OCI-M1 (cell line): ENCODE measurements at regions not wholly inside any gene's neighbourhood (a gene's known extent, or its start where the extent isn't known, plus 50 kb on each side); places are given as distances from the start of the nearest gene placed in this dataset.
"Not testable (repeated sequence)": the region's sequence is repeated elsewhere in the genome, so short reads cannot be mapped to it uniquely, and the experiment has no call there.

Source experiments
- DNase-seq: peaks from one replicate; lab custom pipeline; 2025; lab: John Stamatoyannopoulos, UW

DNA sequence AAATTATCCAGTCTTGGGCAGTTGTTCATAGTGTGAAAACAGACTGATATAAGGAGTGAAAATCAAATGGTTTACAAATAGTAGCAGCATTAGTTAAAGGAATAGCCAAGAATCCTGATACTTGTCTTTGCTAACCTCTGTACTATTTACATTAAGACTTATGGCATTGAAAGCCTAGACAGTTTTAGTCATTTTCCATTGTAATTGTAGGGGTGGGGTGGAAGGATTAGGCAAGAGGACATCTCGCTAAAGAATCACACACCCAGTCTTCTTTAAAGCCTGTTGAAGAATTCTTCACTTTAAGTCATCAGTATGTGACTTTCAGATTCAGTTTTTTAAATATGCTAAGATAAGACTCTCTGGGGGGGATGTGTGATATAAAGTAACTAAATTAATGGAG is 207.5 kb upstream of the PHACTR1 start:
- DNase-seq = no peak

GRCh38 chr6:12516070-12516469 is 200.5 kb upstream of the PHACTR1 start:
- DNase-seq = peak; percentile 31

GRCh38 chr6:12522347-12522746 is 194.2 kb upstream of the PHACTR1 start:
- no peak for DNase-seq

- DNase-seq = no peak
Measured at GRCh38 chr6:12523726-12524125, 192.8 kb upstream of the PHACTR1 start.

- no peak for DNase-seq
Measured at GRCh38 chr6:12525276-12525675, 191.3 kb upstream of the PHACTR1 start.

GRCh38 chr6:12527339-12527738 is 189.2 kb upstream of the PHACTR1 start:
- DNase-seq = no peak

GRCh38 chr6:12528136-12528535 is 188.4 kb upstream of the PHACTR1 start:
- DNase-seq = no peak

- no peak for DNase-seq
Measured at GRCh38 chr6:12528581-12529363, 187.8 kb upstream of the PHACTR1 start.

- DNase-seq = no peak
Measured at GRCh38 chr6:12529364-12530019, 187.1 kb upstream of the PHACTR1 start.

DNA sequence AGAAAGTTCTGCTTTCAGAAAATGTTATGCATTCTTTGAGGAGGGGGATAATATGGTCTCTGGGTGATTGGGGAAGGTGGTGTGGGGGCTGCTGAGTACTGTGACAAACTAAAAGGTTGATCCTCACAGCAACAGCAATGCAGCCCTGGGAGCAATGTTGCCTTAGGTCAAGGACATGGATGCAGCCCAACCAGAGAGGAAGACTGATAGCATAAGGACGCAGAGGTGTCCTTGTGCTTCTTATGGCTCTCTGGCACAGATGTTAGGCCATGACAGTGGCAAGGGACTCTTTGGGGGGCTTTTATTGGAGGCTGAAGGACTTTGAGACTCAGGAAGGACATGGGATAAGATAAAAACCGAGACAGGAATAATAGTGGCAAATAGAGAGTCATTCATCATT is 186.2 kb upstream of the PHACTR1 start:
- no peak for DNase-seq

- DNase-seq = peak; percentile 58
Measured at GRCh38 chr6:12533586-12533985, 183.0 kb upstream of the PHACTR1 start.

- DNase-seq = no peak
Measured at GRCh38 chr6:12534069-12534853, 182.3 kb upstream of the PHACTR1 start.

DNA sequence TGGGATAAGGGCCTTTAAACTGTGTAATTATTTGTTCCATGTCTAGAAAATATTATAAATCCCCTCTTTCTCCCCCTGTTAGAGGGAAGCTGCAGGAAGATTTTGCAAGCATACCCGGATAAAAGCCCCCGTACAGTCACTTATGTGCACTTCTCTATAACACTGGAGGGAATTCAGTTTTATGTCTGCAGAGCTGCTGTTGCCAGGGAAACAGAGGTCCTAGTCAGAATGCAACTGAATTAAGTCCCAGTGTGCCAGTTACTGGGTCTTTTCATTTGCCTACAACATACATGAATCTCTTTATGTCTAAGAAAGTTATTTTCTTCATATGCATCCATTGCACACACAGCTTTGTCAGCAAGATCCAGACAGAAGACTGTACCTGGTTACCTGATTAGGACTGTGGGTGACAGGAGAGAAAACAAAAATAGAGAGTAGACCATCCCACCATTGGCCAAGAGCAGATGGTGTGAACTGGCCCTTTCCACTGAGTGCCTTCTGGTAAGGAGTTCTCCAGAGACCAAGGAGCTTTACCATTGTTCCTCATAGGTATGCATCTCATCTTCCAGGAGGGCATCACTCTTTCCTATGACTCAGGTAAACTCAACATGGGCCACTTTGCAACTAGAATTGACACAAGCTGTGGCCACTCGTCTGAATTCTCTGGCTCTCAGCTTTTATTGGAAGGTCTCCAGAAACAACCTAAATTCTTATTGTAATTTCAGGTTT is 180.8 kb upstream of the PHACTR1 start:
- DNase-seq = no peak

- no peak for DNase-seq
Measured at GRCh38 chr6:12536416-12536815, 180.2 kb upstream of the PHACTR1 start.

GRCh38 chr6:12537389-12537788 is 179.2 kb upstream of the PHACTR1 start:
- no peak for DNase-seq

- DNase-seq = no peak
Measured at GRCh38 chr6:12538881-12539357, 177.6 kb upstream of the PHACTR1 start.

- not testable (repeated sequence) for DNase-seq
Measured at GRCh38 chr6:12542319-12543115, 174.1 kb upstream of the PHACTR1 start.

- DNase-seq = no peak
Measured at GRCh38 chr6:12543953-12544352, 172.6 kb upstream of the PHACTR1 start.

DNA sequence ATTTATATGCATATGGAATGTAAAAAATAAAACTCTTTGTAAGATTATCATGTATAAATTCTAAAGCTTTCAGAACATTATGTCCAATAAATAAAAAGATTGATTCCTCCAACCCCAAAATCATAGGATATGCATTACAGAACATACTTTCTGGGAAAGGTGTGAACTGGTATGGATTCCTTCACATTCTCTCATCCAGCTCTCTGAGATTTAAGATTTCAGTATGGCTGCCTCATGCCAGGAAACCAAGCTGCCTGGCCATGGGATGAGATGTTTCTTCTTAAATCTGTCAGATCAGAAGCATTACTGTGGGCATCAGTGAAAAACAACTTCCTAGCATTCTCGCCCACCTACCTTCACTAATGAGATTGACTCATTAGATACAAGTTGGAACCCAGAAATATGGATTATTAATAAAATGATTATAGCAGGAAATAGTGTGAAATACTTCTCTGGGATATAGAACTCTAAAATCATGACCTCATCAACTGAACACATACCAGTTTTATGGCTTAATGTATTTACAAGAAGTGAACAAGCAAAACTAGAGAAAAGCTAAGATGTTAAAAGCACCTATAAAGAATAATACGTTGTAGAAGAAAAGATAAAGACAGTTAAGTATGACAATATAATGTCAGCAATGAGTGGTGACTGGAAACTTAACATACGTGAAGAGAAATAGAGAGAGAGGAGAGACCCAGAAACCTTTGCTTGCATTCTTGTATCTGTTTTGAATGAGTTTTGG is 171.6 kb upstream of the PHACTR1 start:
- DNase-seq = no peak

DNA sequence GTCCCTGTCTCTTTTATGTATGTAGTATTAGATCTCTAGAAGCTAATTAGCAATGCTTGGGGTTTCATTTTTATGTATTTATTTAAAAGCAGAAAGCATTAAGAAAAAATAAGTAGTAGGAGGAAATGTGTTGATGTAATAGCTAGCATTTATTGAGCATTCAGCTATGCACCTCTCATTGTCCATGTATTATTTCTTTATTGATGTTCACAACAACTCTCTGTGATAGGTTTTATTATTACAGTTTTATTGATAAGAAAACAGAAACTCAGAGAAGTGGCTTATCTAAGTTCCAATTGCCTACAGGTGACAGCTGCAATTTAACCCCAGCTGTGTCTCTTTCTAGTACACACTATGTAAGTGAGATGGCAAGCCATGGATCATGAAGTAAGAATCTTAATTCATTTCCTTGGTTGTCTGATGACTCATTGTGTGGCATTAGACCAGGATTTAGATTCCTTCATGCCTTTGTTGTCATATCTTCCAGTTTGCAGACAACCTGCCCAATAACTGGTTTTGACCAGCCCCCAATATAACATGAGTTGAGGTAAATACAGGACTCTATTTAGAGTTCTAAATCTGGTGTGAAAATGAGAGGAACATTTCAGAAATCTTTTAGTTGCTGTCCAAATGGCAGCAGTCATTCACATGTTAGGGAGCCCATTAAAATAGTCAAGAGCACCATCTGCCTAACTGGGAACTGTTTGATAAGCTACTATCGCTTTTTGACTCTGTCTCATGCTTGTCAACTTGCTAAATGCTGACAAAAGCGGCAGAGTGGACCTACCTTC is 170.8 kb upstream of the PHACTR1 start:
- DNase-seq = no peak
